HG03095 (cell line): ENCODE measurements at regions not wholly inside any gene's neighbourhood (a gene's known extent, or its start where the extent isn't known, plus 50 kb on each side); places are given as distances from the start of the nearest gene placed in this dataset.

ENCODE experiments used
- ATAC-seq: cut with Tn5 transposase; IDR thresholded peaks from one replicate; pipeline ENCODE4 v1.9.1; 2021; ENCODE audit warnings: moderate library complexity; ENCODE audit not compliant: unreplicated experiment

DNA sequence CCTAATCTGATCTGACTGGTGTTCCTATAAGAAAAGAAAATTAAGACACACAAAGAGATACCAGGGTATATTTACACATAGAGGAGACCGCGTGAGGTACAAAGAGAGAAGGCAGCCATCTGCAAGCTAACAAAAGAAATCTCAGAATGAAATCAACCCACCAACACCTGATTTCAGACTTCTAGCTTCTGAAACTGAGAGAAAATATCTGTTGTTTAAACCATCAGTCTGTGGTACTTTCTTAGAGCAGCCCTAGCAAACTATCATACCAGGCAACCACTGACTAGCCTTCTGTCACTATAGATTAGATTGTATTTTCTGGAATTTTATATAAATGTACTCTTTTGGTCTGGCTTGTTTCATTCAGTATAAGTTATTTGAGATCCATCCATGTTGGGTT lies 779.3 kb upstream of the ACO1 start:
- no peak for ATAC-seq

DNA sequence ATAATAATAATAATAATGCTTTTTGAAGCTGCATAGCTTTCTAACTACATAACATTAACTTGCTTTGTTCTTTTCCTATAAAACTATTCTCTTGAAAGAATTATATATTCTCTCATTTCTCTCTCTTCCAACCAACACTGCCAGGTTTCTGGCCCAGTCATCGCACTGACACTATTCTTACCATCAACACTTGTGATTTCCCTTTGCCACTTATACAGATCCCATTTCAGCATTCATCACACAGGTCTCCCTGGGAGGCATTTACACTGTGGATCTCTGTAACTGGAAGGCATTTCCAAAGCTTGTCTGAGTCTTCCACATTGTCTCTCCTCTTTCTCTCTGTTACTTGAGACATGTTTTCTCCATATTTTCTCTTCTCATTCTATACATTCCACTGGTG lies 777.8 kb upstream of the ACO1 start:
- no peak for ATAC-seq

DNA sequence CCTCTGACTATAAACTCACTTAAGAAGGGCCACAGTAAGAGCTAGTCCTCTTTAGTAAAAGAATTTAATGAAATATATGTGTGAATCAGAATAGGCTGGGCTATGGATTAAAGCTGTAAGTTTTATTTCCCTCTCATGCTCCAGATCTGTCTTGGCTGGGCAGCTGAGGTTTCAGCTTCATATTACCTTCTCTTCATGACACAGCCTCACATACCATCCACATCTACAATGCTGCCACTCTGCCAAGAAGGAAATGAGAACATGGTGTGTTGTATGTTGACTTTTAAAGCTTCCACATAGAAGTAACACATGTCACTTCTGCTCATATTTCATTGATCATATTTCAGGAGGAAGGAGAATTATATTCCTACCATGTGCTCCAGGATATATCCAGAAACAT lies 776.0 kb upstream of the ACO1 start:
- ATAC-seq, result no peak

DNA sequence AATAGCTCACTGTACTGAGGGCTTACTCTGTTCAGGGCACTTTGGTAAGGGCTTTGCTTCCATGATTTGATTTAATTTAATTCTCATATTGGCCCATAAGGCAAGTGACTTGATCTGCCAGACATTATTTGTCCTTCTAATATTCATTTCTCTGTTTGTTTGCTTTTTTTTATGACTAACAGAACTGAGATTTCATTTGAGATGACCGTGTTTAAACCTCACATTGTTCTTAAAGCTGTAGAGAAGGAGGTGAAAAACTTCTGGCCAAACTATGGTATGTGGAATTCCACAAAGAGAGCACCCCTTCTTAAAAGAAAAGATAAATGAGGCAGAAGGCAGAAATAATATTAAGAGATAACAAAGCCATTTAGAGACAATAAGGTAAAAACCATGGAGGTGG lies 775.6 kb upstream of the ACO1 start:
- ATAC-seq, result no peak

DNA sequence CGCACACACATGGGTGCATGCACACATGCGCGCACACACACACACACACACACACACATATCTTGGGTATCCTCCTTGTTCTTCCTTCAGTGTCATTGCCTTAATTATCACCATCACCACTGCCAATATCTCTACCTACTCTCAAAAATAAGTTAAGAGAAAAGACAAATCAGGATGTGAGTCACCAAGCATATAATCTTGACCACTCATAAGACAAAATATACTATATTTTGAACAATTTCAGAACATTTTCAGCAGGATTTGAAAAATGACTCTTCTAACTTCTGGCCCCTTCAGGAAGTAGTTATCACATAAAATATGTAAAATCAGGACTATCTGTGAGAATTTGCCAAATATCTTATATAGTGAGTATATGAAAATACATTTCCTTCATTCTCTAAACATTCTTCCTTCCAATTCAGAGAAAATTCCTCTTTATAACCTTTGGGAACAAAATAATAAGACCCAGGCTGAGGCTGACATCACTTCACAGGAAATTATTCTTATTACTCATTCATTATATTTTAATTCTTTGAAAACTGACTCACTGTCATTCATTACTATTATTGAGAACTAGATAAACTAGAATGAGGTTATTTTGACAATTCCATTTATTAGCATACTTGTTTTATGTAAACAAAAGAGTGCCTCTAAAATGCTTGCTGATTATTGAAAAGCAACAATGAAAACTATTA lies 772.0 kb upstream of the ACO1 start:
- ATAC-seq, result no peak

DNA sequence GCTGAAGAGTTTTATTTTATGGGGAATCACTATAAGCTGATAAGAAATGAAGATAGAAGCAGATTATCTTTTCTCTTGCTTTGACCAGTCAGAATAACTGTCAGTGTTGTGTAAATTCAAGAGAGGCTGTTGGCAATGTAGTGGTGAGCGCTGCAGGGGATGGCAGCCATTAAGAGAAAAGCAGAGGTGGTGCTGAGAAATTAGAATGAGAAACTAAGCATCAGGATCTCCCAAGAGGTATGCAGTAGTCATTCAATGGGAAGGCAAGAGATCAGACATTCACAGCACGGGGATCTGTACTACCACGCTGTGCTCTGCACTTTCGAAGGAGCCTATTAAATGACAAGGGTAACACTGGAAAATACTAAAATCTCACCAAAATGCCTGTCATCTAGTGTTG lies 768.5 kb upstream of the ACO1 start:
- ATAC-seq, result no peak

DNA sequence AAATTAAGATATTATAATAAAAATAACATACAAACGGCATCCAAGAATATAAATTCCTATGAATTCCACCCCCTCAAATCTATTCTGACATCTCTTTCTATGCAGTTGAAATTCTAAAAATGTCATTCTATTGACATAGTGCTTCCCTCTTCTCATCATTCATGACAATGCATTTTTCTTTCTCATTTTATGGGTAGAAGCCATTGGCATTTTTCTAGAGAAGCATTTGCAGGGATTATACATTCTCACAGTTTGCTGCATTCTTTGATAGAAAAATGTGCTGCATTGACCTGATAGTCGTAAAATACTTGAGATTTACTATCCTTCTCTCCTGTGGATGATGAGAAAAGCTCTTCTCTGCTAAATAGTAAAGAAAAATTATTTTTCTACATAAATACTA lies 760.9 kb upstream of the ACO1 start:
- ATAC-seq, result no peak

DNA sequence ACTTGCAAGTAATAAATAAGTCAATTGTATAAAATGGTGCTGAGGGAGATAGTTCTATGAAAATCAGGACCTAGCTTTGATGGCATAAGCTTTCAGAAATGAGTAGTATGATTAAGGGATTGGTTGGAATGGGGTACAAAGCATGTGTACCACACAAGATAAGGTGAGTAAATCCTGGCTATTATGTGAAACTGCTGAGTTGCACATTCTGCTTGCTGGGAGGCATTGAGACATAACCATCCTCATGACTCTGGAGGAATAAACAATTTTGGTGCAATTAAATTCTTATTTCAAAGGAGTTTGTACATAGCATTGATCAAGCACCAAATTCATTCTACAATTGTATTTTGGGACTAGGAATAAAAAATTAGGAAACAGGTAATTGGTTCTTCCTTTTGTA lies 755.2 kb upstream of the ACO1 start:
- no peak for ATAC-seq

DNA sequence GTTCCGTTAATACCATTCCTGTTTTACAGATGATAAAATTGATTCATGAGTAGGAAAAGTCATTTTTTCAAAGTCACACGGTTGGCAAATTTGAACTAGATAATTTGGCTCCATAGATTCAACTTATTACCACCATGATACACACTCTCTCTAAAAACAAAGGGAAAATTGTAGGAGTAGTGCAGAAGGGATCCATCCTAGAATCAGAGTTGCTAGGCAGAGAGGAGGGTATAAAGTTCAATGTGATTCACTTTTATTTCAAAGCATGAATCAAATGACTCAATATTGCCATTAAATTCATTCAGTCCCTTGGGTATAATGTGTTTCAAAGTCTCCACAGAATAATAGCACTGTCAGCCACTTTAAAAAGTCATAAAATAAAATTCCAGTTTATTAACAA lies 747.2 kb upstream of the ACO1 start:
- no peak for ATAC-seq

DNA sequence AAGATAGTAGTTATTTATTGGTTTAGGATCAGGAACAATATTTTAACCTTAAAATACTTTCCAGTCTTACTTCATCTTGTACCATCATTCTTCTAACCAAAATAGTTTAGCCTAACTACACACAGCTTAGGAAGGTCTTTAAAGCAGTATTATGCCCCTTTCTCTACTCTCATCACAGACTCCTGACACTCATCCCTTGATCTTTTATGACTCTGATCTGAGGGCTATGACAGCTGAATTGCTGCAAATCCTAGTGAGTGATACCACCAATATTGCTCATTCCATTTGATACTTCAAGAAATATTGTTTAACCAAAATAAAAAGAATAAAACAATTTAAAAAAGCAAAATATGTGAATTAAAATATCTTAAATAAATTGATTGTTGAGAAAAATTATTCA lies 746.6 kb upstream of the ACO1 start:
- ATAC-seq, result no peak

DNA sequence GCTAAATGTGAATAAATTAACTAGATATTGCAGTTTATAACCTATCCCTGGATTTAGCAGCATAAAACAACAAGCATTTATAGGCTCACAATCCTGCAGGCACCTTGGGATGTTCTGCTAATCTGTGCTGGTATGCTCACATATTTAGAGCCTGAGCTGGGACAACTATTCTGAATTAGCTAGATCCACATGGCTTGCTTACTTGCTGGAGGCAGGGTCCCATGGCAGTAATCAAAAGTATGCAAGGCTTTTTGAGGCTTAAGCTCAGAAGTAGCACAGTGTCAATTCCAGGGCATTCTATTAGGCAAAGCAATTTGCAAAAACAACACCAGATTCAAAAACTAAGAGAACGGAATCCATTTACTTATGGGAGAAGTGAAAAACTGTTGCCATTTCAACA lies 745.0 kb upstream of the ACO1 start:
- ATAC-seq, result no peak

DNA sequence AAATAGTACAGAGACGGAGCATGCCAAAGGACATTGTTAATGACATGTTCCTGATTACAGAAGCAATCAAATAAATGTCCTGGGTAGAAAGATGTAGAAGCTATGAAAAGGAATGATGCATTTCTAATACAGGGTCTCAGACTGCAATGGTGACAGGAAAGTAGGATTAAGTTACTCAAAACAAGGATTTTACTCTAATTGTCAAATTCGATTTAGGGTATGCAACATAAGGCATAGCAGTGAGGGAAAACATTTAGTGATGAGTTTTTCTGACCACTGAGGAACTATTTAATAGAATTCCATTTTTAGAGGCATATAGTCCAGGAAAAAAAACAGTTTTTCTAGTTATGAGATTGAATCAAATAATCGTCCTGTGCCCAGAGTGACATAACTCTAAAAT lies 715.1 kb upstream of the ACO1 start:
- no peak for ATAC-seq

DNA sequence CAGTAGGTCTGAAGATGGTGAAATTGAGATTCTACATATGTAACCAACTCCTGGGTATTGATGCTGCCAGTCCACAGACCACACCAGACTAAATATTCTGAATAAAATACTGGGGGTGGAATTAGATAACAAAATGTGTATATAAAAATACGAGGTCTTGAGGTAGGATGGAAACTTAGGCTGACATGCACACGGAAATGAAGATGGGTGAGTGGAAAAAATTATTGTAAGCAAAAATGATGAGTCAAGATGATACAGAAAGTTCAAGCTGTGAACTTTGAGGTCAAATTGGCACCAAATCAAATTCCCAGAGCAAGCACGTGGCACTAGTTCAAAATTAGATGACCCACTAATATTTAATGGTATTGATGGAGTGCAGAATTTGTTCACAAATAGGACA lies 713.4 kb upstream of the ACO1 start:
- ATAC-seq, result no peak

DNA sequence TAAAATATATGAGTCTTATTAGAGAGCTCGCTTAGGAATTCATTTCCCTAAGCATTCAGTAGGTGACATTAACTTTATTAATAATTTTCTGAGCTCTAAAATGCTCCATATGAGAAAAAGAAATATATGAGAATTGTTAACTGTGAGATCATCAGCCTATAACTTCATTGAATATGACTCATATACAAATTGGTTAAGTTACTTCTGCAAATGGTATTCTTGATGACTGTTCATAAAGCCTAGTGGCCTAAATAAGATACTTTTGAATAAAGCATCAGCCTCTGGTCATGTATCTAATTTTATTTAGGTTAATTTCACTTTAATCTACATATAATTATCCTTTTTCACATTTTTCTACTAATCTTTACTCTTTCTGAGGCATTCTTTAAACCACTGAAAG lies 710.2 kb upstream of the ACO1 start:
- ATAC-seq, result no peak

DNA sequence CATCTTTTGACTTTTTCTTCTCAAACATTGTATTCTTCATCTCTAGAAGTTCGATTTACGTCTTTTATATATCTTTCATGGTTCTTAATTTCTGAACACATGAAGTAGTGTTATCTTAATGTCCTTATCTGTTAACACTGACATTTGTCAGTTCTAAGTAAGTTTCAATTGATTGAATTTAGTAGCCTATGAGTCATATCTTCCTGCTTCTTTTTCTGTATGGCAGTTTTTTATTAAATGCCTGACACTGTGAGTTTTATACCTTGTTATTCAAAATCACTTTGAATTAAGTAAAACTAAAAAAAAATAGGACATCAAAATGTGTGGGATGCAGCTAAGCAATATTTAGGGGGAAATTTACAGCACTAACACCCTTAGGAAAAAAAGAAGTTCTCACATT lies 707.0 kb upstream of the ACO1 start:
- no peak for ATAC-seq

DNA sequence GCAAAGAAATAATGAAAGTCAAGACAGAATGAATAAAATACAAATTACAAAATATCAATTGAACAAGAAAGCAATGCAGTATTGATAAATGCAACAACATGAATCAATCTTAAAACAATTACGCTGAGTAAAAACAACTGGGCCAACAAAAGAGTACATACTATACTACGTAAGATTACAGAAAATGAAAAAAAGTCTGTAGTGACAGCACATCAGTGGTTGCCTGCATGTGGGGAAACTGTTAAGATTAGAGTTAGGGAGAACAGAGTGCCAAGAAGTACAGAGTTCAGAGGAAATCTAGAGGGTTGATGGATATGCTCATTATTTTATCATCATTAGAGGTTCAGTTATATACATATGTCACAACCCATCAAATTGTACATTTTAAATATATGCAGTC lies 706.6 kb upstream of the ACO1 start:
- ATAC-seq, result no peak

DNA sequence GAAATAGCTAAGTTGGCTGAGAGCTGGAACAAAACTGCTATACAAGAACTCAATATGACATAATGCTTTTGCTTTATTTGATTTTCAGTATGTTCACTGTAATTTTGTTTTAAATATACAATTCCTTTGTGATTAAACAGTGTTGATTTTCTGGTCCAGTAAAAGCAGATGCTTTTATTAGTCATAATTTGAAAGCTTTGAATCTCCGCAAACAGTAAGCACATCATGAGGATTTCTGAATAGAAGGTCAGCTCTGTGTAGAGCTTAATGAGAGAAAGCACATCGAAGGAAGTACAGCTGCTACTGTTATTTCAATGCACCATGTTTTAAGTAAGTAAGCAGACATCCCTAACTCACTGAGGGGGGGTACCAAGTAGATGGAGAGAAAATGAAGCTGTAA lies 701.3 kb upstream of the ACO1 start:
- no peak for ATAC-seq

DNA sequence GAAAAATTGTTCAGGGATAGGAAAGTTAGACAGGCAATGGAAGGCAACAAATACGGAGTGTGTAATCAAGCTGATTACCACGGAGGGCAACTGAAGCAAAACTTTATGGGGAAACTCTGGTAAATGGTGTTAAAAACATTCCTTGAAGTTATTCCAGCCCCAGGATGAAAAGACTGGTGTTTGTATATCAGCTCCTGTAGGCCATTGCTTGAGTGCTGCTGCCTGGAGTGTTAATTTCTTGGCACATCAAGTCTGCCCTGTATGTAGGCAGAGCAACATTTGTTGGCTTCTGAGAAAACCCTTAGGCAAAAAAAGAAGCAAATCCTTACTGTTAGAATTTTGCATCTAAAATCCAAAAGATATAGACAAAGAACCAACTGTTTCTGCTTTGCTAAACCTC lies 686.5 kb upstream of the ACO1 start:
- ATAC-seq, result no peak

DNA sequence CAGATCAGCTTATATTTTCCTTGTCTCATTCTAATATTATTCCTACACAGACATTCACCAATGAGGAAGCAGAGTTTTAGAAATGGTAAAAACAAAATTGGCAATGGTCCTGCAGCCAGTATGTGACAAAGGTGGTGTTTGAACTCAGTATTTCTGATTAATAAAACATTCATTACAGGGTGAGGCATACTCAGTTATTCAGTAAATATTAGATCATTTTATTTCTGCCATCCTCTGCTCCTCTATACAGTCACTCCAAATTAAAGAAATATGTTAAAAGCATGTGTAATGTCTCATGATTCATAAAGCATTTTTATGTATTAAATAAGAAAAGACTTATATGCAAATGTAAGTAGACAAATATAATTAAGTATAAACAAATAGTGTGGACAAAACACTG lies 684.6 kb upstream of the ACO1 start:
- ATAC-seq, result no peak

DNA sequence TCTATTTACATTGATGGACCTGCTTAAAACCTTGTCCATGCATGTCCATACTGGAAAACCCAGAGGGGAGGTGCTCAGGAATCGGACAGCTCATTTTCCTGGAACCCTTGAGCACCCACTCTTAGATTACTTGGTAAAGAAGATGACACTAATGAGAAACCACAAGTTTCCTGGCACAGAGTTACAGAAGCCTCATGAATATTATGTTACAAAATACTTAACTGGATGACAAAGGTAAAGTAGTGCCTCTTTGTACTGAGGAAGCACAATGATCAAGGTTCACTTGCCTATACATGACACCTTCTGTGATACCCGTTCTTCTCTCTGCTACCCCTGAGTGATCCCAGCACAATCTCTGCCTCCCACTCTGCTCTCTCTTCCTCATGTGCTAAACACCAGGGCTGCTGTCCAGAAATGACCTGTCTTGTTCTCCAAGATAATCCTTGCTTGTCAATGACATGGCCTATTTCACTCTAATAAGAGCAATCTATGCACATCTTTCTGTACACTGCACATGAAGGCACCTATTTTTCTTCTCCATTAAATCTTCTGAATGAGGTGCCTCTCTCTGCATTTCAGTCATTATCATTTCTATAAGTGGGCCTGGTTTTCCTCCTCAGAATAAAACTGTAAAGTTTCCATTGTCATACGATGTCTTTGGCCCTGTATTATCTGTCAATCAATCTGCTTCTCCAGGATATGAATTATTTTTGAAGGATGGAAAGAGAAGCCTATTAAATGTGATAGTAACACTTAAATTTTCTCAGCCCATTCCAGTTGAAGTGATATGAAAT lies 684.0 kb upstream of the ACO1 start:
- no peak for ATAC-seq

DNA sequence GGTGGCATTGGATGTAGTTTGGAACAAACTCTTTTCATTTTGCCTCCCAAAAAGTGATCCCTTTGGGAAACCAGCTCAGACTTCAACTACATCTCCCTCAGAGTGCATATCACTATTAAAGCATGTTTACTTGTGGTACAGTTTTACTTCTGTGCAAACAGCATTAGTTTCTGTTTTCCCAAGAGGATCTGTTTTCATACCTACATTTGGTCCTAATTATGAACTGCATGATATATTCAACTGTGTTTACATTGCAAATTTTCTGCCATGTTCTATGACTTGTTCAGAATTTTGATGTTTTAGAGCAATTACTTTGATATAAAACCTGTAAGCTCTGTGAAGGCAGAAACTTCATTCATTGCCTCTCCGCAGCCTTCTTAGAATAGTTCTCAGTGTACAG lies 681.5 kb upstream of the ACO1 start:
- ATAC-seq, result no peak

DNA sequence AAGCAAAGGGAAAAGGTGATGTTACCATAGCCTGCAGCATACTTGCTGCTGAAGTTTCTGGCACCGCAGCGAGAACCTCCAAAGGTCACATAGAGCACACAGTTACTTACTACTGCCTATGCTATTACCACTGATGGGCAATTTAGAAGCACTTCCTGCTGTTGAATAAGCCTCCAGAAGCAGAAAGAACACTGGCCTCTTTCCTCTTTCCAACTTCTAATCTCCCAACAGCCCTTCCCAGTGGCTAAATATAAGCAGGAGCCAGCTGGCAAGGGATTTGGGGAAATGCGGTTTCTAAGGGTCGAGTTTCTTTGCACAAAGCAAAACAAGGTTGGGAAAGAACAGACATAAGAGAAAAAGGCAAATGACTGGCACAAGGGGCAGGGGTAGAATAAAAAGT lies 669.2 kb upstream of the ACO1 start:
- ATAC-seq, result no peak

DNA sequence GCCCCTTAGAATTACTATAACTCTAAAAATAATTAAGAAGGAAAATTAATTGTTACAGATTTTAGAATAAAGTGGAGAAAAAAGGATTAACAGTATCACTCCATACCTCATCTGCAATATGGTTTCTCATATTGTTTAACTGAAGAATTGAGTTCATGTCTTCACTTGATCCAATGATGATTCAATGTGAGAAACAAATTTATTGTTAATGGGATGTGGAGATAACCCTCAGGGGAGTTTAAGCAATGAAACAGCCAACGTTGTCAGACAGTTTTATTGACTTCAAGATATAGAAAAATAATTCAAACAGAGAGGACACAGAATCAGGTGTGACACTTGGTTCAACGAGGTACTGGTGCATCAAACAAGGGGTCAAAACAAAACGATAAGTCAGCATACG lies 665.2 kb upstream of the ACO1 start:
- no peak for ATAC-seq
